OCI-LY1 (cell line): ENCODE measurements at regions not wholly inside any gene's neighbourhood (a gene's known extent, or its start where the extent isn't known, plus 50 kb on each side); places are given as distances from the start of the nearest gene placed in this dataset.

ENCODE experiments used
- CTCF ChIP-seq: fragments of 200-600 bp; sonication (generic), shearing (Covaris generic); IDR thresholded peaks from 2 replicates; pipeline ENCODE4 v1.5.1; 2017; ENCODE audit warnings: mild to moderate bottlenecking, antibody characterized with exemption, low read length, moderate library complexity, mixed read lengths
- EZH2 ChIP-seq: fragments of 200-600 bp; sonication (generic), shearing (Covaris generic); IDR thresholded peaks from 2 replicates; pipeline ENCODE4 v1.8.0; 2017; ENCODE audit warnings: borderline replicate concordance, mixed run types, mild to moderate bottlenecking, antibody characterized with exemption, low read length, moderate library complexity, mixed read lengths

GRCh38 chr1:5769760-5770159 is 222.5 kb downstream of the NPHP4 start:
- TF ChIP-seq EZH2 = no peak
- TF ChIP-seq CTCF = no peak
